Activated CD4-positive, alpha-beta T cell treated with anti-CD3 and anti-CD28 coated beads, Interleukin-2, amount 50 U/mL, for 4 hours (primary cell): ENCODE measurements at regions not wholly inside any gene's neighbourhood (a gene's known extent, or its start where the extent isn't known, plus 50 kb on each side); places are given as distances from the start of the nearest gene placed in this dataset.

Source experiments
- DNase-seq, 2 experiments: peaks; one replicate each; pipeline ENCODE4 v3.0.0-alpha.2; 2020

DNA sequence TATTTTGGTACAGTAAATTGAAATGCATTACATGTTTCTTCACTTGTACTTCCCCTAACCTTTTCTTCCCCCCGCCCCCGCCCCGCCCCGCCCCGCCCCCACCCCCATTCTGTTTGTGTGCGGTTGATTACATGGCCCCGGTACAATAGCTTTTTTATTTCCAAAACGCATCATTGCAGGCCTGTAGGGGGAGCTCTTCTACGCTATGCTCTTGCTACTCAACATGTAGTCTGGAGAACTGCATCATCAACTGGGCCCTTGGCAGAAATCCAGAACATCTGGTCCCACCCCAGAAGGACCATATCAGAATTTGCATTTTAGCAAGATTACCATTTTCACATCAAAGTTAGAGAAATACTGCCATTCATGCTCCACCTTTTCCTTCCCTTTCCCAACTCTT, 333.3 kb upstream of the DDX53 start:
- no peak for DNase-seq

DNA sequence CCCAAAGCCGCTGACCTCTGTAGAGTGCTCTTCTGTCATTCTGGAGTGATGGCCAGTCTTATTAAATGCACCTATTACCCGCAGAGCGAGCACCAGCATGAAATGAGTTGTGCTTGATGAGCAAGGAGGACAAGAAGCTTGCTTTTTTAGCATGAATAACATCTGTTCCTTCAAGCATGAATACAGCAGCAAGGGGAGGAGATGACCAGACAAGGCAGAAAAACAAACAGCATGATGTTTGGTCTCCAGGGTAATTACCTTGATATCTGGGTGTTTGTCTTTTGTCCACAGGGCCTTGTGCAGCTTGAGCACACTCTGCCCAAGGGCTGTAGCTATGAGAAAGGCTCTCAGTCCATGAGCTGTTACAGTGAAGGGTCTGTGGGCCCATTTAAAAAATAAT, 324.8 kb upstream of the DDX53 start:
- DNase-seq: no peak

DNA sequence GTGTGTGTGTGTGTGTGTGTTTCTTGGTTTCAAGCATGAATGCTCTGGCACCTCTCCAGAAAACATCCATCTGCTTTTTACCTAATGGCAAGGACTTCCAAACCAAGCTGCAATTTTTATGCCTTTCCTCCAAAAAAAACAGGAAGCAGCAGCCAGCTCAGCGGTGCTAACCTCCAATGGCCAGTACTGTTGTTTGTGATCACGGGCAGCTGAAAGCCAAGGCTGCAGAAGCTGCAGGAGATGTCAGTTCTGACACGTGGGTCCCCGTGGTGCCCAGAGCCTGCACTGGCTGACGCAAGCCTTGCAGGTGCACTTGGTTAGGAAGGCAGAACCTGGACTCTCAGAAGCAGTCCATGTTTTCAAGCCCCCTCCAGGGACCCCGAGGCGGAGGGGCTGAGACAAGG, 313.6 kb upstream of the DDX53 start:
- no peak for DNase-seq

DNA sequence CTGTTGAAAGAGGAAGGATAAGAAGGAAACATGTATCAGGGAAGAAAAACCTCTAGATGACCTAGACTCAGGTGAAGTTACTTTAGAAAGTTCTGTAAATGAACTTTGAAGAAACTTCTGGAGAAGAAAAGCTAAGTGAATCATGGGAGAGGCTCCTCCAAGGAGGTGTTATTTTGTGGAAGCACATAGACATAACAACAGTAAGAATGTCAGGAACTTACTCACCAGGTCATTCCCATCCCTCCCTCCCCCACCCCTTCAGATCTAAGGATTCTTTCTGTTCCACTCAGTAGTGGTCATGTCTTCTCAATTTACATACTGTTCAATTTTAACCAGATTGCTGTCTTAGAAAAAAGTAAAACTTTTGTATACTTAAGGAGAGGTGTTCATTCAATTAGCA, 310.5 kb upstream of the DDX53 start:
- DNase-seq: no peak

DNA sequence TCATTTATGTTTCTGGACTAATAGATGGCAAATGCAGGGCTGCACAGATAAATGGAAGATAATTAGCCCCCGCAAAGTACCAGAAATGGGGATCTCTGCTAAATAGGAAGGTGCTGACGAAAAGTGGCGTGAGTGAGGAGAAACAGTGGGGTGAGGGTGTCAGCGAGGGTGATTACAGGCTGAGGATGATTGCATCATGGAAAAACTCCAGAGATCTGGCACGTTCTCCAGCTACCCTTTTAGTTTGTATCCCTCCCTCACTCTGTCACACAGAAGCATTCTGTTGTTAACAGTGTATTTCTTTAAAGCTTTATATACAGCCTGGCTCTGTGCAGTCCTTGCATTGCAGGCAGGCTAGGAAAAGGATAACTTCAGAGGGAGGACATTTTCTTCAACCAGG, 309.6 kb upstream of the DDX53 start:
- no peak for DNase-seq

DNA sequence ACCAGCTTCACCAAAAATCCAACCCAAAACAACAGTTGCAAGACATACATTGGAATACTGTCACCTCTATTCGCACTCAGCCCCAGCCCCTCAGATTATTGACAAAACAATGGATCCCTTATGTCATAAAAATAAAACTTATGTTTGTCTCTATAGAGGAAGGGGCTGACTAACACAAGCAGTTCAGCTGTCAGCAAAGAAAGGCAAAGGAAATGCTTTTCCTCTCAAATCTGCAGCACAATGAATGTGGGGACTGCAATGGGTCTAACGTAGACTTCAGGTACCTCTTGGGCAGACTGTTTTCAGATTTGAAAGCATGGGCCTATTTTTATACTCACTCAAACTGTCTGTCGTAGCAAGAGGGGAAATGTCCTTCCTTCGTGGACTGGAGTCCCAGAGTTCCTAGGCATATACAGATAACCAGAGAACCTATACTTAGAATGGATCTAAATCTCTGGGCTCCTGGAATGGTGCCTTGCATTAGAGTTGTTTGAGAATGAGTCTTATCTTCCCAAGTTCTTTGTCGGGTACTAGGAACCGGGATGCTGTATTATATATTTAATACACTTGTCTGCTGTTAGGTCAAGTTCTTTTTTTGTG, 307.7 kb upstream of the DDX53 start:
- DNase-seq: no peak

DNA sequence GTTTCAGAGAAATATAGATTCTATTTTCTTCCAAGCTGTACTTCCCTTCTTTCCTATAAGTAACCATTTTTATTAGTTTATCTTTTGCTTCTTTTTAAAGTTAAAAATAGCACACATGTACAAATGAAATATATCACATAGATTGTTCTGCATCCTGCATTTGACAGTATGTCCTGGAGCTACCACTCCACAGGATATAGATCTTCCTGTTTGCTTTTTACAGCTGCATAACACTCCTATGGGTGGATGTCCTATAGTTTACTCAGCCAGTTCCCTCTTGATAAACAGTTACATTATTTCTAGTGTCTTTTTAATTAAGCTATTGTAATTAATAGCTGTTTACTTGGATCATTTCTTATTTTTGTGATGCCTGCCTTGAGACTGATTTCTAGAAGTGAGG, 301.6 kb upstream of the DDX53 start:
- no peak for DNase-seq

DNA sequence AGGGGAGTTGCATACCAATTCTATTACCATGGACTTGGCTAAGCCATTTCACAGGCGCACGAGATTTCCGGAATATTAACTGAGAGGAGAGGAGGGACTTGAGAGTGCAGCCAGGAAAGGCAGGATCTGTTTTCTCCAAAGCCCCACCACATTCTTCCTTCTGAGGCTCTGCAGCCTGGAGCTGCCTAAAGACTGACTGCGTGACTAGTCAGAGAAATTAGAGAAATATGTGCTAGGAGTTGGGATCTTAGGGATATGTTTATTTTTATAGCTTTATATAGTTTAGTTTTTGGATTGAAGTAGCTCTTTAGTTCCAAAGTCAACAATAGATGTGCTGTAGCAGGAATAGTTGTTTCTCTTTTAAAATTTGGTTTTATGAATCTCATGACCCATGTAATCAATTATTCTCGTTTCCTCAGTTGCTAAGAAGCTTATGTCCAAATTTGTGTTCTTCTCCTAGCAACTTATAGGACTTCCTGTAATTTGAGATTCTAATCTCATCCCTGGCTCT, 300.1 kb upstream of the DDX53 start:
- no peak for DNase-seq

DNA sequence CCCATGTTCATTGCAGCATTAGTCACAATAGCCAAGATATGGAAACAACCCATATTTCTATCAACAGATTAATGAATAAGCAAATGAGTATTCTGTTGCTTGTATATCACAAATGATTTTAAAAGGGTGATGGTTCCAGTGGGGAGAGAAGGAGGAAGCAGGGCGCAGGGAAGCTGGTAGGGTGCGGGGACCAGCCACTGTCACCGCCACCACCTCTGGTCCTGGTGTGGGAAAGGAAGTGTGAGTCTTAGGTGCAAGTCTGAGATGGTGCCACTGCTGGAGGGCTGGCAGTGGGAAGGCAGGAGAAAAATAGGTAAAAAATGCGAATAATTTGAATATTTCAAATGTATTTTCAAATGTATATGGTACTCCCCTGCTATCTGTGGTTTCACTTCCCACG, 286.8 kb upstream of the DDX53 start:
- DNase-seq: no peak

DNA sequence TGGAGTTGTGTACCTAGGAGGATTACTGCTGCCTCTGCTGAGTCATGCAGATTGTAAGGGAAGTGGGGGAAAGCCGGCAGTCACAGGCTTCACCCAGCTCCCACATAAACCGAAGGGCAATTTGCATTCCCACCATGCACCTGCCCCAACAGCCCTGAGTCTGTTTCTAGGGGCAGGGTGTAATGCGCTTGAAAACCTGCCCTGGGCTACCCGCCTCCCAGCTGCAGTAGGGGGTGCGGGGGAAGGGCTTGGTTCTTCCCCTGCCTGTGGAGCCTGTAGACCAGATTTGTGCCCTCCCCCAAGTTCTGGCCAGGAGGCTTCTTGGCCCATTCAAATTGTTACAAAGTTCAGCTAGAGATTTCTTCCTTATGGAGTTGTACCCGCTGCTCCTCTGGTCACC, 269.2 kb upstream of the DDX53 start:
- DNase-seq: no peak

DNA sequence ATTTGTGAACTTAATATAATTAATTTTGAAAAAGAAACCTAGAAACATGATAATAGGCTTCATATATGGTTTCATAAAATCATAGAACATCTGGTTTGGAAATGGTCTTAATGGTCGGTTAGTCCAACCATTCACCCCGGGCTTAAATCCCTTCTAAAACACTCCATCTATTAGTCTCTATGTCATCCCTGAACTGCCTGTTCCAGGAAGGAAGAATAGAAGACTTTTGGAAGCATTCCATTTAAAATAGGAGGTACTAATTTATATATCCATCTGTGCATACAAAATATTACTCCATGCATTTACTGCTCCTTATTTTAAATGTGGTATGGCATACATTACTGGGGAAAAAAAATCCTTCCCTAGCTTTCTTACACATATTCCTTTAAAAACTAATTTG, 262.2 kb upstream of the DDX53 start:
- DNase-seq: no peak

DNA sequence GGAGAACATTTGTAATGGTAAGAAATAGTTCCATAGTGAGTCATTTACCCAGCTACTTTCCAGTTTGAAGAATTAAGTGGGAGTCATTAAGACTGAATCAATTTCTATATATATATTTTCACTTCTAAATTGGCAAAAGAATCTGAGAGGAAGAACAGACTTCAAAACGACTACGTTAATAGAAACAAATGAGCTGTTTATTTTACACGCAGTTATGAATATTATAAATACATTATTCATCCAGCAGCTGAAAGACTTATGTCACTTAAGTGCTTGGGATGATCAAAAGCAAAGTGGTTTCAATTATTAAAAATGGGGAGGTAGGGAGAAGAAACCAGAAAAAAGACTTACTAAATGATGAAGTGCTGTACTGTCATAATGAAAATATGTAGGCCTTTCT, 260.5 kb upstream of the DDX53 start:
- DNase-seq: no peak

DNA sequence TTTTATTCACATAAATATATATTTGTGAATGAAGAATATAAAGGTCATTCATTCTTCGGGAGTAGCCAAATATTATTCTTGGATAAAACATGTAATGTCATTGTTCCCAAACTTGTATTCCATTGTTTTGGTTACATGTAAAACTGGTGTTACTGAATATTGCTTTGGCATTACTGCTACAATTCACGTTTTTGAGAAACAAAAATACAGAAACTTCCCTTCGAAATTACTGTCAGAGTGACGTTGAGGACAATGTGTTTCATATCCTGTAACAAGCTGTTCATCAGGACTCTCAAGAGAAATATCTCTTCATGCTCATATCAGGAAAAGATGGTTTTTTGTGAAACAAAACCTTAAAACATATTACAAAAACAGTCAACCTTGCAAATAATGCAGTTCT, 258.9 kb upstream of the DDX53 start:
- DNase-seq: no peak

DNA sequence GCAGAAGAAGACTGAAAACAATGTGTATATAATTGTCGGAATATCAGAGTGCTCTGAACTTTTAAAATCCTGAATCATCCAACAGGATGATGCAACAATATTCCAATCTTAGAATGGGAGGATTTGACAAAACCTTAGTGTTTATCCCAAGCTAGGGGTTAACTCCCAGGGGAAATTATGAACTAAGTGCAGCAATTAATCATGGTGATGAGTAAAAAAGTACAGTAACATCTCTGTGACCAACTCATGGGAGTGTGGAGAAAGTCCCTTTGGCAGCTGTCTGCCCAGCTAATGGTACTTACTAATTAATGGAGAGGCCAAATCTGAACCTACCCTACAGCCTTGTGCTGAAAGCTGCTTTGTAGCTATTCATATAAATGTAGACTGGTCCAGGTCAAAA, 257.6 kb upstream of the DDX53 start:
- DNase-seq: no peak

DNA sequence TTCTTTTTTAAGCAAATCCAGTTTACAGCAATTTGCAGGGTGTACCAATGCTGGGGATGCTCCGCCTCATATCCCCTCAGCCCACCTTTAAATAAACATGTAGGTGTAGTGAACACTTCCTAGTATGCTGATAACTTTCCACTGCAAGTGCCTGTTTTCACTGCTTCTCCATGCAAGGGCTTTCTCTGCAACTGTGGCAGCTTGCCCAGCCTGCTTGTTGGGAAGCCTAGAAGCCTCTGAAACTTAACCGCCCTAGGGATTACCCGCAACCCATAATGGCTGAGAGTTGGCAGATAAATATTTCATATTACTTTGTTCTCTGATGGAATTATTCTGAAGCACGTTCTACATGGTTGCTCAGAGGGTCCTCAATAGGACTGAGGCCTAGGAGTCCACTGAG, 253.7 kb upstream of the DDX53 start:
- no peak for DNase-seq

DNA sequence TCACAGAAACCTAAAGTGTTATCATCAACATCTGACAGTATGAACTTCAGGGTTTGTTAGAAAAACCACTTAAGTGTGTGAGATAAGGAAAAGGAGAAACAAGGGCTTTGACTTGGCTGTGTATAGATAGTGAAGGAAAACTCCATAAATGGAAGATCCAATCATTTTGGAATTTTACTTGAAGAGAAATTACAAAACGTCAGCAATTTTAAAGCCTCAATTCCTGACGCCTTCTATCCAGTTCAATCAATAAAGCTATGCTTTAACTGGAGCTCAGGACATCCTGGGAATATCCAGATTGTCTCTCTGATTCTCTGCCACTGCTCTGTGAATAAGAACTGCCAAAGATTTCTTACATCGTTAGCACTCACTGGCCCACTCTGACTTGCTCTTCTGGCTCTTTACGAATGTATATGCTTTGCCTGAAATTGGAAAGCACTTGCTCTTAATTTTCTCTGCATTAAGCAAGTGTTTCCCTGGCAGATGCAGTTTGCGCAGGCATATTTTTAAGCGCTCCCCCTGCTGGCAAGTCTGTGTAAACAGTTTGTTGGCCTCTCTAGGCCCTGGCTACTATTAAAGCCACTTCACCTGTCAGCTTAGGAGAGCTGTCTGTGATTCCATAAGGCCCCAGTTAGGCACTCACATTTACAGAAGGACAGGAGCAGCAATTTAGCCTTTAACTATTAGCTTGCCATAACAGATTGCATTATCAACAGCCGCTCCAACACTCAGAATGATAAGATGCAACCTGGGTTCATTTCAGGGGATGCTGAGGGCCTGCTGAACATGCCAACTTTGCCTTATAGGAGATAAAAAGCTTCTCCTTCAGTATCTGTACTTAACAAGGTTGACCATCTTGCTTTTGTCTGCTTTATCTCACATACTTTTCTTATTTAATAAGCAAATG, 251.4 kb upstream of the DDX53 start:
- DNase-seq: peak; percentile 1

DNA sequence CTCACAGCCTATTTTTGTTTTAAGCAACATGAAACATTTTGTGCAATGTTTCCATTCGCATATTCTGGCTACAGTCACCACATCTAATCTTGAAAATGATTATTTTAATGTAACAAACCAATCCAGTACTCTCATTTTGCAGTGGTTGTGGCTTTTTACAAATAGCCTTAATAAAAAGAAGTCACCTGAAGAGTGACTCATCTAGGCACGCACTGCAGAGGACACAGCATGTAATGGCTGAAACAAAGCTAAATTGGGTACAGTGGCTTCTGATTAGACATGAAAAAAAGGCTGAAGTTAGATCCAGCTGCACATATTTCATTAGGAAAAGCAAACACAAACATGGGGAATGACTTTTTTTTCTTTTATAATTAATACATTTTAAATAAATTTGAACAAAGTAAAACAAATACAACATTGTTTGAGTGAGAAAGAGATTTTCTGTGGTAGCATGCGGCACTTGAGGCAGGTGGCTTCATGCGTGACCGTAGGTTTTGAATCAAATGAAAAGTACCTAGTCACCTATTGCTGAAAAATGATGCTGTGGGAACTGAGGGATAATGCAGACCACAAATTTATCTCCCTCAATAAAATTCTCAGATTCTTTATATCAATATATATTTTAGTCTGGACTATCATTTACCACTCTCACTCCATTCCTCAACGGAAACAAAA, 240.8 kb upstream of the DDX53 start:
- DNase-seq: no peak

DNA sequence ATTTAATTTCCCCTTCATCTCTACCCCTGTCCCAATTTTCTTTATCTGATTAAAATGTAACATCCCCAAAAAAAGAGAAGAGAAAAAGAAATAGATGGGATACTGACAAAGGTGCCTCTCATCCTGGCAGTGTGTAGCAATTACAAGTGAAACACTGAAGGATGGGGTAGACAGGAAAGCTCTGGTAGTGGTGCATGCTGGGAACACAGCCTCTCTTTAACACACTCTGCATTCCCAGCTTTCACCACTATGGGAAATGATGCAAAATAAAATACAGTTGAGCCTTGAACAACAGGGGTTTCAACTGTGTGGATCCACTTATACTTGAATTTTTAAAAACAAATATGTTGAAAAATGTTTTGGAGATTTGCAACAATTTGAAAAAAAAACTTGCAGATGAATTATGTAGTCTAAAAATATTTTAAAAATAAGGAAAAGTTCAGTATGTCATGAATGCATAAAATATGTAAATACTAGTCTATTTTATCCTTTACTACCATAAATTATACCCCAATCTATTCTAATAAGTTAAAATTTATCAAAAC, 239.2 kb upstream of the DDX53 start:
- no peak for DNase-seq

DNA sequence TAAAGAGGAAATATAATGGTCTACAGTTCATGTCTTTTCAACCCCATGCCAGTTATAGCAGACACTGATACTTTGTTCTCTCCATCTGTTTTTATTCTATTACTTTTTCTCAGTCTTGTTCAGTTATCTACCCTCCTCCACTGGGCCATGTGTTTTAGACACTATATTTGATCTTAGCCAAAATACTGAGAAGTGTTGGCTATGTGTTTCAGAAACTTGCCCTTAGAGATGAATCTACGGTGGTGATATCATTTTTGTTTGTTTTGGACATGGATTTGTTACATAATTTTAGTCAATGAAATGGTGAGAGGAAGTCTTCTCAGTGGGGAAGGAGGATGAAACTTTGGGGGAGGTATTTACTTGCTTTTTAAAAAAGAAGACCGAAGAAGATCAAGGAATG, 211.5 kb upstream of the DDX53 start:
- DNase-seq: no peak

DNA sequence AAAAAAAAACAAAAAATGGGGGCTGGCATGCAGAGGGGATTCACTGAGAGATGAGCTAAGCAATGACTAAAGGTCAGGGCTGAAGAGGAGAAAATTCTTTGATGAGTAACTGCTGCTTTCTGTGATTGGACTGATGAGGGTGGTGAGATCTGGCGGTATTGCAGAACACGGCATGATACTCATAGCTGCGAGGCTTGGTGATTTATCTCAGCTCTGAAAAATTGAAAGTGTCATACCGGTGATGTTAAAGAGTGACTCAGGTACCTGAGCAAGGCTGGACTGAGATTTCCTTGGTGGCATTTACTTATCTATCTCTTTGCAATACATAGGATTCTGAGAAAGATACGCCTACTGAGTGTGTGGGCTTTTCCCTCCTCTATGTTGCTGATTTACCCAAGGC, 204.1 kb upstream of the DDX53 start:
- no peak for DNase-seq

DNA sequence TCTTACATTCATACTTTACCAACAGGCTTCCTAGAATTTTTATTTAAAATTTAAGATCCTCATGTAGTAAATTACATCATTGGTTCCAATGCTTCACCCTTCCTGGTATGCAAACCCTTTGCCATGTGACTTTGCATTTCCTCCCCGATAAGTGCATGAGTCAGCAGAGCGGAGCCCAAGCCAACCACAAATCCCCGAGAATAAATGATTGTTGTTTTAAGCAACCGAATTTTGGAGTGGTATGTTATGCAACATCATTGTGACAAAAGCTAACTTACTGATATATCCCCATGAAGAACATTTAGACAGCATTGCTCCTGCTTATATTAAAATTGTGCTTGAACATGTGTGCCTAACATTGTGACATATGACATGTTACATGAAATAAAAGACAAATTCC, 199.4 kb upstream of the DDX53 start:
- DNase-seq: no peak

DNA sequence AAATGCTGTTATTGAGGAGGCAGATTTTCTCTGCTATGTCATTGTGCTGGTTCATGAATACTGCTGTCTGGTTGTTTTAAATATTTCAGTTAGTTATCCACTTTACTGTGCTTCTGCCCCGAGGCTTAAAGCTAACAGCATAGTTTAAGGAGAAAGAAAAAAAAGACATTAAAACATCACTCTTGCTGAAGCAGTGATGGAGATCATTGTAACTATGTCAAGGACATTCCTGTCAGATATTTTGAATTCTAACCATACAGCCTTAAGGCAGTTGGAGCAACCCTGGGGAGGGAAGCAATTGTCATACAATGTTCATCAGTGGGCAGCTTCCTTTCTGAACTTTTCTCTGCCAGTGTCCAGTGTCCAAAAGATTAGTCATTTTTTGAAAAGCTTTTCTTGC, 199.0 kb upstream of the DDX53 start:
- no peak for DNase-seq

DNA sequence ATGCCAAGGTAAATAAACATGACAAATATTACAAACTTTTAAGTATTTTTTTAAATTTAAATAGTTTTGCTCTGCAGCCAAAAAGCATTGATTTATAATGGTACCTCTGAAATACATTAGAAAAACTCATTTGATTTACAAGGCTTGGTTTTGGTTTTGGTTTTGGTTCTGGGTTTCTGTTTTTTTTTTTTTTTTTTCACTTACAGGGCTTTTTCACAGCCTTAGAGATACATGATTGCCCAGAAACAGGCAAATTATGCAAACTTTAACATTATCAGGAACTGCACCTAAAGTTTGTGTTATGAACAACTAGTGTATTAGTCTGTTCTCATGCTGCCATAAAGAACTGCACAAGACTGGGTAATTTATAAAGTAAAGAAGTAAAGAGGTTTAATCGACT, 196.4 kb upstream of the DDX53 start:
- no peak for DNase-seq

DNA sequence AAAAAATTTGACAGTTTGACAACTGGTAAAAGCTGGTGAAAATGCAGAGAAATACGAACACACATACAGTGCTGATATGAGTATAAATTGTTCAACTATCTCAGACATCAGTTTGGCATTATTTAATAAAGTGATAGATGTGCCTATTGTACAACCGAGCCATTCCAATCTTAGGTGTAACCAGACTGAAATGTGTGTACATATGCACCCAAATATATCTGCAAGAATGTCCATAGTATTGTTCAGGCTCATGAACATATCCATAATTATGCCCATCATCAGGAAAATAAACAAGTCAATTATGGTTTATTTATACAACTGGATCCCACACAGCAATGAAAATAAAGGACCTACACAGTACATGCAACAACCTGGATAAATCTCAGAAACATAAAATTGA, 188.9 kb upstream of the DDX53 start:
- no peak for DNase-seq
